Activated CD4-positive, alpha-beta T cell treated with anti-CD3 and anti-CD28 coated beads, Interleukin-2, amount 50 U/mL, for 16 hours (primary cell): ENCODE measurements at regions not wholly inside any gene's neighbourhood (a gene's known extent, or its start where the extent isn't known, plus 50 kb on each side); places are given as distances from the start of the nearest gene placed in this dataset.

Source experiments
- DNase-seq: peaks from one replicate; pipeline ENCODE4 v3.0.0-alpha.2; 2020

DNA sequence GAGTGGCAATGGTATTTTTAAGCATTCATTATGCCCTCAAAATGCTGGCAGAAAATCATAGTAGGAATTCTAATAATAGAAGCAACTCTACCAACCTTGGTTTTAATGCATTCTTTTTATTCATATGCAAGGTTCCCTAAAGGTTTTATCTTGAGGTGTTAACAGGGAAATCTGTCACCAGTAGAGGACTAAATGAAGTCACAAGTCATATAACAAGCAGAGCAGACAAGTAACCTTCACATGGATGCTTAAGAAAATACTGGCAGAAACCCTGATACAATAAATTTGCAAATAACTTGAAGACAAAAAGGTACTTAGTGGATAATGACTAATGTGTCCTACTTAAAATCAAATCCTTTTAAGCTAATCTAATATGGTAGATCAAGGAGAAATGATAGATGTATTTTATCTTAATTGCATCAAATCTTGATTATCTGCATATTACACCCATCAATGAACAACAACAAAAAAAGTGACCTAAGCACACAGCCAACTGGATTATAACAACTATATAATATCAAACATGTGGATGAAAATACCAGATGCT lies 73.3 kb downstream of the RFC3 start:
- no peak for DNase-seq

- no peak for DNase-seq
These were observed 75.6 kb downstream of the RFC3 start for GRCh38 chr13:33893559-33893958.

DNA sequence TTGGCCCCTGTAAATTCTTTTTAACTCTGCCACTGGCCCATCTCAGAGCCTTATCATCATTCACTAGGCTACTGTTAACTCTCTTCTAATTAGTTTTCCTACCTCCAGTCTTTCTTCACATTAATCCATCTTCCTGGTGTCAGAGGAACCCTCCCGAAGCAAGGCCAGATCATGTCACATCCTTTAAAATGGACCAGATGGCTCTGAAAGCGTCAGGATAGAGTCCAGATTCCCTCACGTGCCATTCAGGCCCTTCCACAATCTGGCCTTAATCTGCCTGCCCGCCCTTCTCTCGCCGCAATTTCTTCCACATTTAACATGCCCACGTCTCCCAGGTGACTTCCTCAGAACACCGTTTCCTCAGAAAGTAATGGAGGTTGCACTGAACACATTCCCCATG lies 86.5 kb downstream of the RFC3 start:
- DNase-seq, result no peak

DNA sequence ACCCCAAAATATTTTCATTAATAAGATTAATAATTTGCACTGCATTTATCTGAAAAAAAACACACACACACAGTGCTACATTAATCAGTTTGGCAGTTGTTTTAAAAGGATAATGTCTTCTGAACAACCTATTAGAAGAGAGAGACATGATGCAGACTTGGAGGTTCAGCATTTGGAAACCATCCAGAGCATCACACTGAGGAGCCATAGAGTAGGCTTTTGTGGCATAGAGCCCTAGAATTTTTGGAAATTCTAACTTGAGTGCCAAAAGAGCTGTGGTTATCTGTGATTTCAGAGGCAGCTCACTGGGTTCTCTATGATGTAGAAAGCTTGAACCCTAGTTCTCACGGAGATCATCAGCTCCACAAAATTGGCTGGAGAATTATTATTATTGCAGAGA lies 90.2 kb downstream of the RFC3 start:
- DNase-seq, result no peak

- DNase-seq, result no peak
These were observed 92.3 kb downstream of the RFC3 start for GRCh38 chr13:33910255-33910654.

- DNase-seq, result no peak
These were observed 93.6 kb downstream of the RFC3 start for GRCh38 chr13:33911521-33911920.

DNA sequence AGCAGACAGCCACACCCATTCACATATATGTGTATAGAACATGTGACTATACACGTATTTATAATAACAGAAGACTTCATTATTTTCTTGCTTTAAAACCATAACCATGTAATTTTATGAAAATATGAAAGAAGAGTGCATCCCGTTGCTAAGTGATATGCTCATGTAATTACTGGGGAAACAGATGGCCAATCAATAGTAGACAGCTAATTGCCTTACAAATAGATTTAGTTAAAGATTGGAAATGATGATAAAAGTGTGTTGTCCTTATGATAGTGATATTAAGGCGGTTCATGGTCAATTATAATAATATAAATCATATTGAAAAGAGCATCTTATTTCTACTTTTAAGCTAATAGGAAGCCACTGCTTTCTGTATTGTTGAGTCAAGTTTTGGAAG lies 95.9 kb downstream of the RFC3 start:
- DNase-seq, result no peak

DNA sequence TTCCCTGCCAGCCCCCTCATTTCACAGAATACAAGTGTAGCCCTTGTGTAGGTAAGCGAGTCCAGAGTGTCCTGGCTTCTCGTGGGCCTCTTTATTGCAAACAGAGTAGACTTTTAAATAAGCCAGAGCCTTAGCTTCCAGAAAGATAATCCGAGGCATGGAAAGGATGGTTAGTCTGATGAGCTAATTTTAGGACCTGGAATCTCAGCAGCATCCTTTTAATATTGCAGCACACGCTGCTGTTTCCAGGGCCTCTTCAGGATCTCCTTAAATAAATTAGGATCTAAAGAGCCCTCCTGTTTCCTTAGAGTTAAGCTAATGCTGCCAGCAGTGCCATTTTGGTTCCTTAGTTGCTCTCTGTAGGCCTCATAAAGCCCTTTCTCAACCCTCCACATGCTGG lies 99.2 kb downstream of the RFC3 start:
- DNase-seq, result no peak

- no peak for DNase-seq
These were observed 100.4 kb downstream of the RFC3 start for GRCh38 chr13:33918199-33918932.

DNA sequence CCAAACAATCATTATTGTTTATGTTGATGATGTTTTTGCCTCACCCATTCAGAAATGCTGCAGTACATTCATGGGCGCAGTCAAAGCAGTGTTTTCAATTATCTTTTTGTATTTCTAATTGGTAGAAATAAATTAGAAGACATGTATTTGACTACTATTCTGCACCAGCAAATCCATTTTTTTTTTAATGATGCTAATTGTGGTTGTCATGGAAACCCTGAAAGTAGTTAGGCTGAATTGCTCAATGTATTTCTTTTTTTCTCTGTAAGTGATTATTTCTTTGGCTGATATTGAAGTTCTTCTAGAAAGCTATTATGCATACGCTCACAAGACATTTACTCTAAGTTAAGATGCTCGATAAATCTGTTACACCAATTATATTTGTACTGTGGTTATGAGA lies 101.2 kb downstream of the RFC3 start:
- DNase-seq, result no peak

DNA sequence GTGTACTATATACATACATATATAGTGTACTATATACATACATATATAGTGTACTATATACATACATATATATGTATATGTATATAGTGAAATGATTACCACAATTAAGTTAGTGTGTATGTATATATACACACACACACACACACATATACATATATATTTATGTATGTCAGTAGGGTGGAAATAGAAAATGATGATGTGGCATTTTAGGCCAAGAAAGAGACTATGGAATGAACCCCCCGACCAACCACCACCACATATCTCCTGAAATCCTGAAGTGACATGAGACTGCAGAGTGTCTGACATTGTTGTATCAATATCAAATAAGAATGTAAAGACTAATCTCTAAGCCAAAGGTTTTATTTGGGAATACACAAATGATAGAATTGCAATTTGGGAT lies 107.6 kb downstream of the RFC3 start:
- DNase-seq, result no peak

- no peak for DNase-seq
These were observed 109.4 kb downstream of the RFC3 start for GRCh38 chr13:33927315-33927714.

DNA sequence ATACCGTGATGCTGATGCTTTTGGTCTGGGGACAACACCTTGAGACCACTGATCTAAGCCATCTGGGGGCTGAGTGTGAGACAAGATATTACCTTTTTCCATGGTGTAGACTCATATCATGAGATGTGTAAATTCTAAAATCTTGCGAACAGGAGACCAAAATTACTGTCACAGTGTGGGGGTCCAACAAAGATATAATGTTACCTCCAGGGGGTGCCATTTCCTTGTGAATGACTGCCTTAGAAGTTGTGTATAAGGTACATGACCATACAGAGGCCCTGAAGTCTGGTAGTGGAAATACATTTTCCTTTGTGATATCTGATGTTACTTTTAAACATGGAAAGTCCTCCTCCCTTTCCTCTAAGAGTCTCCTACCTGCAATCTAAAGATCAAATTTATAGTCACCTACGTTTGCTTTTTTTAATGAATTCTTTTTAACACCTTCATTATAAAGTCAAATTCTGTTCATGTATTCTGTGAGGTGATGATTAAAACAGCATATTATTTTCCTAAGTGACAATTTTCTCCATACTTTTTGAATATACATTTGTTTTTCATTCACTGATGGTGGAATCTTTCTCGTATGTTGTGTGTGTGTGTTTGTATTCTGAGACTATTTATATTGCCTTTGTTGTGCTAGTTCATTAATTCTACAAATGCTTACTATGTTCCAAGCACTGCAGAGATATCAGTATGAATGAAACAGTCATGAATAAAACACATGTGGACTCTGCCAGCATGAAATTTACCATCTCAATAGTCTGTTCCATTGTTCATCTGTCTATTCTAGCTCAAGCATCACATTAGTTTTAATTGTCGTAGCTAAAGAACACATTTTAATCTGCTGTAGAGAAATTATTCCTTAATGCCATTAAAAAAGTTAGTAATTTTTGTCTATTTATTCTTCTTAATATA lies 113.7 kb downstream of the RFC3 start:
- DNase-seq, result peak; percentile 20

DNA sequence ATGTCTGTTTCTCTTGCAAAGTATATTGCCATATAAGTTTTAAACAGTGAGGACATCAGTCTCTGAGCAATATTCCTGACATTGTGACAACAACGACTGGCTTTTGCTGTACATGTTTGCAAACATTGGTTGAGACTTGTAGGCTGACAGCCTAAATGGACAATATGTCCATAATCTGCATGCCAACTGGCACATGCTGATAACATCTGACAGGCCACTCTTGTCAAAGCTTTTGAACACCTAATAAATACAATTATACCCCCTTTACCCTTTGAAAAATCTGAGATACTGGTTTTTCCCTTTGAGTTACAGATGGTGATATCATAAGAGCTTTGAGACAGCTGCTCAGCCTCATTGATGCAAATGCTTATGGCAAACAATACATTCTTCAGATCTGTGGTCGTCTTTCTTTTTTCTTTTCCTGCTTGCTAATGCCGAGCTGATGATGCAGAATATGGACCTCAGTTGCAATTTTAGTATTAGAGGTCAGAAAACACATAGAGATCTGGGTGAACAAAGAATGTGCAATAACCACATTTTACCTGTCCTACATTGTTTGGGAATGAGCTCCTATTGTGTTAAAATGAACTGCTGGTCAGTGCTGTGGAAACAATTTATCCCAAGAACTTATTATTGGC lies 114.9 kb downstream of the RFC3 start:
- no peak for DNase-seq

DNA sequence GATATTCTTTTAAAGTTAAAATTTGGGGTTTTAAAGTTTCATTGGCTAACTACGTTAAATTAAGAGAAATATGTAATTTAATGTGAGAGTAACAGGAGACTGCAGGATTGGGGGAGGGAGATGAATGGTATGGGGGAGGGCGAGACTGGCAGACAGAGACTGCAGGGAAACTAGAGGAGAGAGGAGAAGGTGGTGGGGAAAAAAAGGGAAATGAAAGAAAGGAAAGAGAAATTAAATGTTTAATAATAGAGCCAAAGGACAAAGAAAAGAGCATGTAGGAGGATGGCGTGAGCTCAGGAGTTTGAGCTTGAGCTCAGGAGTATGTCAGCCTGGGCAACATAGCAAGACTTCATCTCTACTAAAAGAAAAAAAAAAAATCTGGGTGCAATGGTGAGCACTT lies 115.9 kb downstream of the RFC3 start:
- DNase-seq, result no peak

- no peak for DNase-seq
These were observed 116.4 kb downstream of the RFC3 start for GRCh38 chr13:33934343-33934742.

DNA sequence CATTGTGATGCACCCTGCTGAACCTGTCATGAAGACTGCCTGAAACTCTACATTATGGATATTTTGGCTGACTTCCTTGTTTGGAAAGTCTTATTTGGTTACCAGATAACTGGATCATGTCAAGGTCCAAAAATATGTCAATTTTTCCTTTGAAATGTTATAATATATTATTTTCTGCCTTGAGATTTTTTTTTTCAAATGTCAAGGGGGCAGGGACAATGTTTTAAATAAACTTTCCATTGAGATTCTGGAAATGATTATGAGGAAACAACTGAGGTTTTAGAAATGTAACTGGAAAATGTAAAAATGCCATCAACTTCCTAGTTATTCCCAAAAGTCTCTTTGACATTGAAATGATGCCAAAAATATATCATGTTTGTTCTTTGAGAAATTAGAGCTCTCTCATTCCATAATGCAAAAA lies 117.0 kb downstream of the RFC3 start:
- no peak for DNase-seq

DNA sequence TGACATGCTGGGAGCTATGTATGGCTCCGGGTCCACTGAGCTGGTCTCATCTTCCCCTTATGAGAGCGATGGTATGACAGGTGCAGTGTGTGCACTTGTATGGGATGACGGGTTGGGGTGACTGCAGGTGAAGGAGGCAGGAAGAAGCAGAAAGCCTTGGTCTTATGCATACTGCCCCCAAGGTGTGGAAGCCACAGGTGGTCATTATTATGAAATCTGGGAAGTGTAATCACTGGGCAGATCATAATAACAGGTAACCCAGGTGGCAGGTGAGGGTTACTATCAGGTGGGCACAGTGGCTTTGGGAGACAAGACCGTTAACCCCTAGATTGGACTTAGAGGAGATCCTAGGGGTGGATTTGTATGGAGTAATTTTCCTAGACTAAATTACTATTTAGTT lies 118.0 kb downstream of the RFC3 start:
- DNase-seq, result no peak

GRCh38 chr13:33937373-33938098 lies 119.6 kb downstream of the RFC3 start:
- no peak for DNase-seq

GRCh38 chr13:33940256-33940655 lies 122.3 kb downstream of the RFC3 start:
- DNase-seq, result no peak

- DNase-seq, result no peak
These were observed 122.9 kb downstream of the RFC3 start for GRCh38 chr13:33940898-33941297.

DNA sequence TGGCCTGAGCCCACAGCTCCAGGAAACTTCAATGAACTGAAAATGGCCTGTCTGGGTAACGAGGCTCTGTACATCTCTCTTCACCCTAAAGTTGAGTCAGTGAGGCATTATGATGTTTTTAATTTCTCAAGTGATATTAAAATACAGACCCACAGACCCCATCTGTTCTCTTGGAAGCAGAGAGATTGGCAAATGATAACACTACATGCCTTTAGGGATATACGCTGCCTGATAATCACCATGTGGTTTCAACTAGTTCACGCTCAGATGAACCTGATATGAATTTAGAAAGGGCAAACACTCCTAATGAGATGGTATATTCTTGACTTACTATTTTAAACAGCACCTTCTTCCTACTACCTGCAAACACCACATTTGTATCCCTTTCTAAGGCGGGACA lies 127.5 kb downstream of the RFC3 start:
- no peak for DNase-seq

DNA sequence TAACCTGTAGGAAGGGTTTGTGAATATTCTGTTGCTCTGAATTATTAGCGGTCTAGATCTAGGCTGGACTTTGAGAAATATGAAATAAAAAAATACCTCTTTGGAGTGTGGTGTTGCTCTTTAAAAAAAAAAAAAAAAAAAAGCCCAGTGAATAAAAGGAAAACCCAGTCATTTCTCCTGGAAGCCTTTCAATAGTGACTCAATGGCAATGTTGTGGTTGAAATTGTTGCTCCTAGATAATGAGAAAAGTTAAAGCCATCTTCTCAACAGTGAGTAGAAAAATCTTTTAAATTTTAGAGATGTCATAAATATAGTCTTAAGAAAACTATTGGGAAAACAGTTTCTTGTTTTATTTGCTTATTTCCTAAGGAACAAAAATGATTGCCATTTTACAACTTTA lies 135.3 kb downstream of the RFC3 start:
- no peak for DNase-seq
